ENCODE measurements at regions not wholly inside any gene's neighbourhood (a gene's known extent, or its start where the extent isn't known, plus 50 kb on each side); places are given as distances from the start of the nearest gene placed in this dataset.

DNA sequence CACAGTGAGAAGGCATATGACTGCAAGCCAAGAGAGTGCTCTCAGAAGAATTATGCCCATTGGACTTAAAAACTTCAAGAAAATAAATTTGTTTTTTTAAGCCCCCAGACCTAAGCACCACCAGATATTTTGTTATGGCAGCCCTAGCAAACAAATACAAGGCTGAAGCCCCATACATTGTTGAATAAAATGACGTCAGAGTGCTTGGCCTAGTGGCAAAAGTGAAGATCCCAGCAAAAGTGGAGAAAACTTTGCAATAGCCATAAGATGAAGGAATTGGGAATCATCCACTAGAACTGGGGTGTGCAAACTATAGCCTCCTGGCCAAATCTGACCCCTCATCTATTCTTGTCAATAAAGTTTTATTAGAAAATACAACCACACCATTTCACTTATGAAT, 517.5 kb downstream of the IRS1 start:
- TF ChIP-seq, protein P1, sequence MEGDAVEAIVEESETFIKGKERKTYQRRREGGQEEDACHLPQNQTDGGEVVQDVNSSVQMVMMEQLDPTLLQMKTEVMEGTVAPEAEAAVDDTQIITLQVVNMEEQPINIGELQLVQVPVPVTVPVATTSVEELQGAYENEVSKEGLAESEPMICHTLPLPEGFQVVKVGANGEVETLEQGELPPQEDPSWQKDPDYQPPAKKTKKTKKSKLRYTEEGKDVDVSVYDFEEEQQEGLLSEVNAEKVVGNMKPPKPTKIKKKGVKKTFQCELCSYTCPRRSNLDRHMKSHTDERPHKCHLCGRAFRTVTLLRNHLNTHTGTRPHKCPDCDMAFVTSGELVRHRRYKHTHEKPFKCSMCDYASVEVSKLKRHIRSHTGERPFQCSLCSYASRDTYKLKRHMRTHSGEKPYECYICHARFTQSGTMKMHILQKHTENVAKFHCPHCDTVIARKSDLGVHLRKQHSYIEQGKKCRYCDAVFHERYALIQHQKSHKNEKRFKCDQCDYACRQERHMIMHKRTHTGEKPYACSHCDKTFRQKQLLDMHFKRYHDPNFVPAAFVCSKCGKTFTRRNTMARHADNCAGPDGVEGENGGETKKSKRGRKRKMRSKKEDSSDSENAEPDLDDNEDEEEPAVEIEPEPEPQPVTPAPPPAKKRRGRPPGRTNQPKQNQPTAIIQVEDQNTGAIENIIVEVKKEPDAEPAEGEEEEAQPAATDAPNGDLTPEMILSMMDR (conservative IDR thresholded peaks at IDR 0.05; ENCODE audit: low read depth in 2 of 2): no peak
- TF ChIP-seq EZH2 (IDR thresholded peaks at IDR 0.05; ENCODE audit: low read depth, unreplicated experiment): no peak
